ENCODE measurements at regions not wholly inside any gene's neighbourhood (a gene's known extent, or its start where the extent isn't known, plus 50 kb on each side); places are given as distances from the start of the nearest gene placed in this dataset.

- no peak for DNase-seq (ENCODE audit: low read depth)
- no peak overlapping the region for H3K4me3 ChIP-seq (ENCODE audit: low read depth, low read length)
- TF ChIP-seq MAX (IDR thresholded peaks at IDR 0.05; ENCODE audit: low read depth, low read length) (no peak), MYC (IDR thresholded peaks at IDR 0.05; ENCODE audit: low read depth, low read length) (no peak), CTCF (IDR thresholded peaks at IDR 0.05; ENCODE audit: low read depth, low read length) (no peak), POLR2A (IDR thresholded peaks at IDR 0.05; ENCODE audit: extremely low read depth, insufficient read length) (no peak)
These were observed 246.8 kb downstream of the CDC5L start for GRCh38 chr6:44634321-44634720.

- no peak for DNase-seq (ENCODE audit: low read depth)
- TF ChIP-seq POLR2A (IDR thresholded peaks at IDR 0.05; ENCODE audit: extremely low read depth, insufficient read length) (no peak), MYC (IDR thresholded peaks at IDR 0.05; ENCODE audit: low read depth, low read length) (no peak), CTCF (IDR thresholded peaks at IDR 0.05; ENCODE audit: low read depth, low read length) (no peak)
- H3K4me3 ChIP-seq (ENCODE audit: low read depth, low read length) = no peak overlapping the region
These were observed 248.0 kb downstream of the CDC5L start for GRCh38 chr6:44635486-44635885.

- no peak for DNase-seq (ENCODE audit: low read depth)
- no peak for TF ChIP-seq MAX (IDR thresholded peaks at IDR 0.05; ENCODE audit: low read depth, low read length)
- TF ChIP-seq MYC (IDR thresholded peaks at IDR 0.05; ENCODE audit: low read depth, low read length) = no peak
- no peak for TF ChIP-seq POLR2A (IDR thresholded peaks at IDR 0.05; ENCODE audit: extremely low read depth, insufficient read length)
- TF ChIP-seq CTCF (IDR thresholded peaks at IDR 0.05; ENCODE audit: low read depth, low read length) = no peak
- H3K4me3 ChIP-seq (ENCODE audit: low read depth, low read length) = no peak overlapping the region
These were observed 249.2 kb downstream of the CDC5L start for GRCh38 chr6:44636561-44637248.

- no peak for DNase-seq (ENCODE audit: low read depth)
- TF ChIP-seq CTCF (IDR thresholded peaks at IDR 0.05; ENCODE audit: low read depth, low read length) (no peak), MAX (IDR thresholded peaks at IDR 0.05; ENCODE audit: low read depth, low read length) (no peak), MYC (IDR thresholded peaks at IDR 0.05; ENCODE audit: low read depth, low read length) (no peak), POLR2A (IDR thresholded peaks at IDR 0.05; ENCODE audit: extremely low read depth, insufficient read length) (no peak)
- no peak overlapping the region for H3K4me3 ChIP-seq (ENCODE audit: low read depth, low read length)
These were observed 254.0 kb downstream of the CDC5L start for GRCh38 chr6:44641344-44642031.

GRCh38 chr6:44642349-44642748, 254.8 kb downstream of the CDC5L start:
- TF ChIP-seq MAX (IDR thresholded peaks at IDR 0.05; ENCODE audit: low read depth, low read length) (no peak), CTCF (IDR thresholded peaks at IDR 0.05; ENCODE audit: low read depth, low read length) (no peak), MYC (IDR thresholded peaks at IDR 0.05; ENCODE audit: low read depth, low read length) (no peak), POLR2A (IDR thresholded peaks at IDR 0.05; ENCODE audit: extremely low read depth, insufficient read length) (no peak)
- no peak for DNase-seq (ENCODE audit: low read depth)
- H3K4me3 ChIP-seq (ENCODE audit: low read depth, low read length) = no peak overlapping the region
